Lower leg skin (tissue), 3 donors: ENCODE measurements at regions not wholly inside any gene's neighbourhood (a gene's known extent, or its start where the extent isn't known, plus 50 kb on each side); places are given as distances from the start of the nearest gene placed in this dataset.

Source experiments
- POLR2A ChIP-seq, 2 donors: fragments of 450-650 bp; IDR thresholded peaks; one replicate each; pipeline ENCODE4 v1.6.1; 2016 to 2017; ENCODE audit warnings: antibody characterized with exemption in 2 of 2, mild to moderate bottlenecking in 1 of 2, moderate library complexity in 1 of 2
- TF ChIP-seq, protein P1 (sequence below), 3 donors: fragments of 450-650 bp; IDR thresholded peaks; one replicate each; pipeline ENCODE4 v1.5.1; 2016; ENCODE audit warnings: antibody characterized with exemption in 3 of 3, mild to moderate bottlenecking in 3 of 3, moderate library complexity in 2 of 3

DNA sequence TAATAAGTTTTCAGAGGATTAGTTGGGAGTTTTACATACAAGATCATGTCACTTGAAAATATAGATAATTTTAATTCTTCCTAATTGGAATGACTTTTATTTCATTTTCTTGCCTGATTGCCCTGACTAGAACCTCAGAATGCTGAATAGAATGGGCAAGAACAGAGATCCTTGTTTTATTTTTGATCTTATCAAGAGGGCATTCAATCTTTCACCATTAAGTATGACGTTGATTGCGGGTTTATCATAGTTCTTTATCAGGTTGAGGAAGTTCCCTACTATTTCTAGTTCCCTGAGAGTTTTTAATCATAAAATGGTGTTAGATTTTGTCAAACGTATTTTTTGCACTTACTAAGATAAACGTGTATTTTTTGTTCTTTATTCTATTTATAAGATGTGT is 124.3 kb downstream of the DICER1 start:
- TF ChIP-seq, protein P1, sequence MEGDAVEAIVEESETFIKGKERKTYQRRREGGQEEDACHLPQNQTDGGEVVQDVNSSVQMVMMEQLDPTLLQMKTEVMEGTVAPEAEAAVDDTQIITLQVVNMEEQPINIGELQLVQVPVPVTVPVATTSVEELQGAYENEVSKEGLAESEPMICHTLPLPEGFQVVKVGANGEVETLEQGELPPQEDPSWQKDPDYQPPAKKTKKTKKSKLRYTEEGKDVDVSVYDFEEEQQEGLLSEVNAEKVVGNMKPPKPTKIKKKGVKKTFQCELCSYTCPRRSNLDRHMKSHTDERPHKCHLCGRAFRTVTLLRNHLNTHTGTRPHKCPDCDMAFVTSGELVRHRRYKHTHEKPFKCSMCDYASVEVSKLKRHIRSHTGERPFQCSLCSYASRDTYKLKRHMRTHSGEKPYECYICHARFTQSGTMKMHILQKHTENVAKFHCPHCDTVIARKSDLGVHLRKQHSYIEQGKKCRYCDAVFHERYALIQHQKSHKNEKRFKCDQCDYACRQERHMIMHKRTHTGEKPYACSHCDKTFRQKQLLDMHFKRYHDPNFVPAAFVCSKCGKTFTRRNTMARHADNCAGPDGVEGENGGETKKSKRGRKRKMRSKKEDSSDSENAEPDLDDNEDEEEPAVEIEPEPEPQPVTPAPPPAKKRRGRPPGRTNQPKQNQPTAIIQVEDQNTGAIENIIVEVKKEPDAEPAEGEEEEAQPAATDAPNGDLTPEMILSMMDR (IDR thresholded peaks at IDR 0.05), result no peak
- TF ChIP-seq POLR2A (IDR thresholded peaks at IDR 0.05), result no peak
